Heart right ventricle (tissue), 16 donors: ENCODE measurements at regions not wholly inside any gene's neighbourhood (a gene's known extent, or its start where the extent isn't known, plus 50 kb on each side); places are given as distances from the start of the nearest gene placed in this dataset.
A peak's percentile ranks its signal among the peaks of the same experiment; 100 is the strongest.

ENCODE experiments used
- ATAC-seq, 8 donors: fragments of 200-7000 bp; cut with Tn5 transposase; one replicate each; pipeline ENCODE4 v1.9.1; 2020; ENCODE audit warnings: mild to moderate bottlenecking in 8 of 8, moderate library complexity in 8 of 8, moderate number of reproducible peaks in 1 of 8
- DNase-seq, 2 donors: peaks; one replicate each; pipeline ENCODE4 v3.0.0-alpha.2; 2020
- H3K27ac ChIP-seq, 10 donors: fragments of 200-600 bp; sonication (generic) in 2 of 10; one replicate each; pipeline versions ENCODE4 v1.5.0 to v1.8.0; 2020 to 2022; ENCODE audit warnings: mild to moderate bottlenecking in 3 of 10
- H3K27me3 ChIP-seq, 7 donors: fragments of 200-600 bp; one replicate each; pipeline ENCODE4 v1.8.0; 2021 to 2022; ENCODE audit warnings: mild to moderate bottlenecking in 2 of 7
- H3K36me3 ChIP-seq, 9 donors: fragments of 200-600 bp; sonication (generic) in 1 of 9; one replicate each; pipeline versions ENCODE4 v1.5.0 to v1.8.0; 2020 to 2022; ENCODE audit warnings: mild to moderate bottlenecking in 2 of 9
- H3K4me1 ChIP-seq, 9 donors: fragments of 200-600 bp; sonication (generic) in 1 of 9; one replicate each; pipeline versions ENCODE4 v1.5.0 to v1.8.0; 2020 to 2022; ENCODE audit warnings: mild to moderate bottlenecking in 4 of 9
- H3K4me3 ChIP-seq, 10 donors: fragments of 200-600 bp; sonication (generic) in 2 of 10; one replicate each; pipeline versions ENCODE4 v1.5.0 to v1.8.0; 2020 to 2022; ENCODE audit warnings: mild to moderate bottlenecking in 7 of 10, moderate library complexity in 2 of 10
- H3K9me3 ChIP-seq, 11 donors: fragments of 200-600 bp in 10 of 11; sonication (generic) in 2 of 11; one replicate each; pipeline versions ENCODE4 v1.5.0 to v1.8.0; 2013 to 2022; ENCODE audit warnings: mild to moderate bottlenecking in 2 of 11, control low read depth in 1 of 11, moderate library complexity in 1 of 11
- CTCF ChIP-seq, 9 donors: fragments of 200-600 bp; sonication (generic) in 2 of 9; IDR thresholded peaks; one replicate each; pipeline versions ENCODE4 v1.5.0 to v1.8.0; 2021 to 2022; ENCODE audit warnings: antibody characterized with exemption in 9 of 9, mild to moderate bottlenecking in 5 of 9, moderate library complexity in 1 of 9
- WGBS, 2 donors: extraction: QIAGEN DNeasy Blood & Tissue Kit; methylation state at CpG; one replicate each; pipeline ENCODE4 v1.1.7; 2013; ENCODE audit warnings: inconsistent platforms in 1 of 2; 5-methylcytosine and 5-hydroxymethylcytosine counted together
- intact Hi-C, 10 donors: fragments of 100-400 bp; cut with DNase I; formaldehyde crosslinking; loops; one replicate each; pipeline versions ENCODE4 v1.11.1 to v1.14.2; 2022
- donor health status: Arrhythmogenic right ventricular cardiomyopathy.
- donor health status: ischemic (EF 13 %, LVEDD 7.1; RV severe dilation, severe dysfunction).
- donor health status: healthy with polysubstance abuse.
- donor health status: DM: no; HTN: yes; CAD: no.
- donor health status: DM: no; HTN: no; CAD: no.
- donor health status: ischemic (EF 25% LVEDD 6.9; RV normal size, moderate dysfunction).
- donor health status: ischemic (EF 25% LVEDD 5.7; RV mildly dilated, moderate dysfunction).
- donor health status: healthy.
- donor health status: DM: yes; HTN: yes; CAD: no.
- donor health status: Ischemic cardiomyopathy.
- donor health status: ischemic (EF 35%, LVEDD 5.7; RV mildly dilated, moderate dysfunction).
- donor health status: nonischemic (EF 11% LVEDD 7.7; RV severe dilation, severe dysfunction).
- donor health status: DM: yes; HTN: yes; CAD: no.
- donor health status: PGD.
- donor health status: ischemic (EF 29% LVEDD 5.4; RV normal size, mild dysfunction).
- donor health status: nonischemic (EF 23%, LVEDD 6.1; RV moderate dilation, normal function).

- Histone ChIP-seq H3K27me3 (no peaks in the 10 kb centered on the region), H3K4me3 (no peak overlapping the region), H3K4me1 (peaks cover 0 to 35% (median 17%) of the 10 kb centered on the region in 9 donors), H3K36me3 (no peaks in the 10 kb centered on the region), H3K27ac (peak overlapping the region in 3 of 10 donors; percentile 32 to 46 (median 34)), H3K9me3 (no peaks in the 10 kb centered on the region)
- intact Hi-C loops: no loop called here
- no peak for TF ChIP-seq CTCF (IDR thresholded peaks at IDR 0.05)
- DNase-seq (no peak), ATAC-seq (peak in 4 of 8 donors; percentile 6 to 41 (median 26))
- 64 to 66% methylated on average over 6 of the region's 6 CpGs for WGBS, 2 donors
These were observed 382.3 kb upstream of the SLC30A5 start for GRCh38 chr5:68711293-68712200.

- Histone ChIP-seq H3K4me3 (no peak overlapping the region), H3K27me3 (no peaks in the 10 kb centered on the region), H3K9me3 (peaks cover 0 to 16% (median 0%) of the 10 kb centered on the region in 11 donors), H3K4me1 (peaks cover 0 to 18% (median 7%) of the 10 kb centered on the region in 9 donors), H3K27ac (no peak overlapping the region), H3K36me3 (no peaks in the 10 kb centered on the region)
- intact Hi-C loops: no loop called here
- WGBS, 2 donors: 56 to 69% methylated on average over 6 of the region's 6 CpGs
- no peak for TF ChIP-seq CTCF (IDR thresholded peaks at IDR 0.05)
- no peak for DNase-seq
- ATAC-seq: no peak
These were observed 379.0 kb upstream of the SLC30A5 start for GRCh38 chr5:68714810-68715209.

- WGBS, 2 donors: 73 to 76% methylated on average over 6 of the region's 6 CpGs
- H3K4me1 ChIP-seq: peaks cover 0 to 8% (median 0%) of the 10 kb centered on the region in 9 donors
- DNase-seq: no peak
- intact Hi-C loops: no loop called here
- no peaks in the 10 kb centered on the region for H3K27me3 ChIP-seq
- H3K27ac ChIP-seq: no peak overlapping the region
- no peak for TF ChIP-seq CTCF (IDR thresholded peaks at IDR 0.05)
- no peak for ATAC-seq
- H3K36me3 ChIP-seq: no peaks in the 10 kb centered on the region
- H3K9me3 ChIP-seq: peaks cover 0 to 19% (median 0%) of the 10 kb centered on the region in 11 donors
- no peak overlapping the region for H3K4me3 ChIP-seq
These were observed 372.8 kb upstream of the SLC30A5 start for GRCh38 chr5:68720884-68721610.

GRCh38 chr5:68722357-68722756 is 371.5 kb upstream of the SLC30A5 start:
- H3K36me3 ChIP-seq: no peaks in the 10 kb centered on the region
- peaks cover 0 to 19% (median 0%) of the 10 kb centered on the region in 11 donors for H3K9me3 ChIP-seq
- H3K27me3 ChIP-seq: no peaks in the 10 kb centered on the region
- no peak overlapping the region for H3K27ac ChIP-seq
- 89 to 92% methylated on average over 7 of the region's 7 CpGs for WGBS, 2 donors
- TF ChIP-seq CTCF (IDR thresholded peaks at IDR 0.05): no peak
- no peak for ATAC-seq
- intact Hi-C loops: no loop called here
- no peak for DNase-seq
- H3K4me3 ChIP-seq: no peak overlapping the region
- peaks cover 0 to 14% (median 0%) of the 10 kb centered on the region in 9 donors for H3K4me1 ChIP-seq
